Duodenal mucosa (tissue), 2 donors: ENCODE measurements at regions not wholly inside any gene's neighbourhood (a gene's known extent, or its start where the extent isn't known, plus 50 kb on each side); places are given as distances from the start of the nearest gene placed in this dataset.

ENCODE experiments used
- H3K27ac ChIP-seq: one replicate; pipeline ENCODE4 v1.7.0; 2013; ENCODE audit warnings: low read depth, low read length
- H3K27me3 ChIP-seq, 2 donors: one replicate each; pipeline ENCODE4 v1.7.0; 2013; ENCODE audit warnings: low read length in 2 of 2, control low read depth in 1 of 2; ENCODE audit not compliant: insufficient read depth in 2 of 2, control insufficient read depth in 1 of 2
- H3K36me3 ChIP-seq, 2 donors: one replicate each; pipeline ENCODE4 v1.7.0; 2013; ENCODE audit warnings: low read length in 2 of 2, control low read depth in 1 of 2; ENCODE audit not compliant: insufficient read depth in 2 of 2, control insufficient read depth in 1 of 2
- H3K4me1 ChIP-seq, 2 donors: one replicate each; pipeline ENCODE4 v1.7.0; 2013; ENCODE audit warnings: low read length in 2 of 2, control low read depth in 1 of 2; ENCODE audit not compliant: insufficient read depth in 2 of 2, control insufficient read depth in 1 of 2
- H3K4me3 ChIP-seq, 2 donors: one replicate each; pipeline ENCODE4 v1.7.0; 2013; ENCODE audit warnings: low read length in 2 of 2, low read depth in 1 of 2
- H3K9ac ChIP-seq, 2 donors: one replicate each; pipeline ENCODE4 v1.7.0; 2013; ENCODE audit warnings: low read length in 2 of 2, low read depth in 1 of 2
- H3K9me3 ChIP-seq, 2 donors: one replicate each; pipeline ENCODE4 v1.7.0; 2013; ENCODE audit warnings: low read length in 2 of 2, control low read depth in 1 of 2; ENCODE audit not compliant: control insufficient read depth in 1 of 2

DNA sequence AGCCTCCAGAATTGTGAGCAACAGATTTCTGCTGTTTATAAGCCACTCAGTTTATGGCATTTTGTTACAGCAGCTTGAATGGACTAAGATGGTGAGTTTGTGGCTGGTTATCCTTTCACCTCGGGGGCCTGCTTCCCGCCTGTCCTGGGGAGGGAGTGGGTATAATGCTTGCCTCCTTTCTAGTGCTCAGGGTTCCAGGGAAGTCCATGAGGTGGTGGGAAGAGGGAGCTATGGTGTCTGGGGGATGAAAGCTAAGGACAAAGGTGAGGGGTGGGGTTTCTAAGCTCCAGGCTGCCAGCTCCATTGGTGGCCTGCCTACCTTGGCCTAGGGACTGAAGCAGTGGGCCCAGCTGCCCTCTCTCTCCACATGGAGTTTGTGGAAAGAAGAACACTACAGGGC lies 50.2 kb upstream of the SDK2 start:
- Histone ChIP-seq H3K4me3 (no peak overlapping the region), H3K4me1 (no peaks in the 10 kb centered on the region), H3K9me3 (peaks cover 0 to 6% of the 10 kb centered on the region in 2 donors), H3K36me3 (no peaks in the 10 kb centered on the region), H3K27ac (no peak overlapping the region), H3K9ac (no peak overlapping the region), H3K27me3 (peaks cover 0 to 2% of the 10 kb centered on the region in 2 donors)

DNA sequence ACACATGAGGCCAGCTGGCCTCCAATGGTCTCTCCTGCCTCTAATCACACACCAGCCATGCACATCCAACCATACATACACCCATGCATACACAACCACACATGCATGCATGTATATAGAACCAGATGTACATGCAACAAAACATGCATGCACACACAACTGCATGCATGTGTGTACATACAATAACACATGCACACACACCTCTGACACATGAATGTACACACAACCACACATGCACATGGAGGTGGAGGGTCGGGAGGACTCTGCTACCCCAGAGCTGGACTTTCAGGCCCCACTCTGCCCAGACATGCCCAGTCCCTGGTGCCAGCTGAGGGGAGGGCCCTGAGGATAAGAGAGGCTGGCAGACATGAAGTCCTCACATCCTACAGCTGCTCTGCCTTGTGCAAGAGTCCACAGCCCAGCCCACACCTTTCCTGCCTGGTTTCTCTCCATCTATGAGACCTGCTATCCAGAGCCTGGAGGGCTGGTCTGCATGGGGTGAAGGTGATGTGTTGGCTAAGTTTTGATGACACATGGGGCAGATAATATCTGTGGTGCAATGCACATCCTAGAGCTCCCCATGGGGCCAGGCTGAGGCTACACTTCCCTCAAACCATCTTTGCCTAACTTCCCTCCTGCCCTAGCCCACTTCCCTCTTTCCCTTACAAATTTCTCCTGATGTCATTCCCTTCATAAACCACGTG lies 50.9 kb upstream of the SDK2 start:
- Histone ChIP-seq H3K9me3 (peaks cover 0 to 6% of the 10 kb centered on the region in 2 donors), H3K4me1 (no peaks in the 10 kb centered on the region), H3K36me3 (no peaks in the 10 kb centered on the region), H3K27ac (no peak overlapping the region), H3K27me3 (peaks cover 0 to 2% of the 10 kb centered on the region in 2 donors), H3K4me3 (no peak overlapping the region), H3K9ac (no peak overlapping the region)

DNA sequence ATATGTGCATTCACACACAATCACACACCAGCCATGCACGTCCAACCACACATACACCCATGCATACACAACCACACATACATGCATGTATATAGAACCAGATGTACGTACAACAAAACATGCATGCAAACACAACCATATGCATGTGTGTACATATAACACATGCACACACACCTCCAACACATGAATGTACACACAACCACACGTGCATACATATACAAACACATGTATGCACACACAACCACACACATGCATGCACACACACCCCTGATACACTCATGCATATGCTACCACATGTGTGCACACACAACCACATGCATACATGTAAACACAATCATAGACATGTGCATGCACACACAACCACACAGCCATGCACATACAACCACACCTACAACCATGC lies 52.0 kb upstream of the SDK2 start:
- no peak overlapping the region for H3K9ac ChIP-seq
- peaks cover 0 to 6% of the 10 kb centered on the region in 2 donors for H3K9me3 ChIP-seq
- H3K27ac ChIP-seq, result no peak overlapping the region
- no peaks in the 10 kb centered on the region for H3K4me1 ChIP-seq
- no peaks in the 10 kb centered on the region for H3K36me3 ChIP-seq
- peaks cover 0 to 2% of the 10 kb centered on the region in 2 donors for H3K27me3 ChIP-seq
- H3K4me3 ChIP-seq, result no peak overlapping the region

DNA sequence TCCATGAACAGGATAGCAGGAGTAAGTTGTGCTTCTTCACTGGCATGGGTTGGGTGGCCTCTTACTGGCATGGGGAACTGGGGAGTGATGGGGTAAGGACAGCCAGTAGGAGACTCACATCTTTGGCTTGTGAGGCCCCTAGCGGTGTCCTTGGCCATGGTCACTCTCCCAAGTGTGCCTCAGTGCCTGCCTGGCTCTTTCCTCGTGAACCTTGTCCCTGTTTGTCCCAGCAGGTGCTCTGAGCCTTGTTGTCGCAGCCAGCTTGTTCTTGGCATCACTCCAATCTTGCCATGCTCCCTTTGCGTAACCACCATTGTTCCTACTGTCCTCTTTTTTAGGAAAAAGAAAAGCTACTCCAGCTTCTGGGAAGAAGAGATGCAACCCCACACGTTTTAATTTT lies 53.6 kb upstream of the SDK2 start:
- Histone ChIP-seq H3K9me3 (peaks cover 0 to 6% of the 10 kb centered on the region in 2 donors), H3K27ac (no peak overlapping the region), H3K4me1 (no peaks in the 10 kb centered on the region), H3K36me3 (no peaks in the 10 kb centered on the region), H3K4me3 (no peak overlapping the region), H3K9ac (no peak overlapping the region), H3K27me3 (peaks cover 0 to 2% of the 10 kb centered on the region in 2 donors)

DNA sequence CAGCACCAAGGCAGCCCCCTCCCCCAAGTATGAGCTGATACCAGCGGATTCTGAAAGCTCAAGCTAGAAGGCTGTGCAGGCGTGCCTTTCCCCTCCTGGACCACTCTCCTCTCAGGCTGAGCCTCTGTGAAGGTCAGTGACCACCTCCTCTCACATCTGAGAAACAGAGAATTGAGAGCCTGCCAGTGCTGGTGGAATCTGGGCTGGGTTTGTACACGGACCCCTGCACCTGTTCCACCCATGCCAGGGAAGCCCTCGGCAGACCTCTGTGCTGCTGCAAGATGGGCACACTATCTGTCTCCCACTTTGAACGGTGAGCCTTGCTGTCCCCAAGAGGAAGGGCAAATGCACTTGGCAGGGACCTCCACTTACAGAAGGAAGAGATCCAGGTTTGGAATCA lies 54.7 kb upstream of the SDK2 start:
- Histone ChIP-seq H3K4me1 (no peaks in the 10 kb centered on the region), H3K36me3 (no peaks in the 10 kb centered on the region), H3K27ac (no peak overlapping the region), H3K4me3 (no peak overlapping the region), H3K27me3 (peaks cover 0 to 8% of the 10 kb centered on the region in 2 donors), H3K9ac (no peak overlapping the region), H3K9me3 (peaks cover 0 to 6% of the 10 kb centered on the region in 2 donors)

DNA sequence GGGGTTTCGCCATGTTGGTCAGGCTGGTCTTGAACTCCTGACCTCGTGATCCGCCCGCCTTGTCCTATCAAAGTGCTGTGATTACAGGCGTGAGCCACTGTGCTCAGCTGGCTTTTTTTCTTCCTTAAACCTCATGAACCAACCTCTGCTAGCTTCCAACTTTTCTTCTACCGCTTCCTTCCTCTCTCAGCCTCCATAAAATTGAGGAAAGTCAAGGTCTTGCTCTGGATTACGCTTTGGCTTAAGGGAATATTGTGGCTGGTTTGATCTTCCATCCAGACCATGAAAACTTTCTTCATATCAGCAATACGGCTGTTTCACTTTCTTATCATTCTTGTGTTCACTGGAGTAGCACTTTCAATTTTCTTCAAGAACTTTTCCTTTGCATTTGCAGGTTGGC lies 57.5 kb upstream of the SDK2 start:
- H3K36me3 ChIP-seq, result no peaks in the 10 kb centered on the region
- H3K9me3 ChIP-seq, result no peaks in the 10 kb centered on the region
- no peaks in the 10 kb centered on the region for H3K4me1 ChIP-seq
- H3K4me3 ChIP-seq, result no peak overlapping the region
- no peak overlapping the region for H3K9ac ChIP-seq
- H3K27ac ChIP-seq, result no peak overlapping the region
- H3K27me3 ChIP-seq, result peaks cover 0 to 16% of the 10 kb centered on the region in 2 donors

DNA sequence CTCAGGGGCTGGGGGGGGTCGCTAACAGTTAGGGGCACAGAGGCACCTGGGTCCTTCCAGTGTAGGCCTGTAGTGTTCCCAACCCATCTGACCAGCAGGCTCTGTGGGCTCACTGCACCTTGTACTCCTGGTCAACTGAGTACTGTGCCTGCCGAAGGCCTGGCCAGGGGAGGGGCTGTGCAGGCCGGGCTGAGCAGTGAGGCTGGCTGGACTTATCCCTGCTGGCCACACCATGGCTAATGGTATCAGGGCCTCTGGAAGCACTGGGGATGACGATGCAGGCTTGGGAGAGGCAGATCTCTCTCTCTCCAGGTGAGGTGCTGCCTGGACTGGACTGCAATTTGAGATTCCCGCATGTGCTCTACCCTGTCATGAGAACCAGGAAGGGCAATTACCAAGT lies 58.9 kb upstream of the SDK2 start:
- Histone ChIP-seq H3K9me3 (no peaks in the 10 kb centered on the region), H3K27ac (no peak overlapping the region), H3K36me3 (no peaks in the 10 kb centered on the region), H3K27me3 (peaks cover 0 to 16% of the 10 kb centered on the region in 2 donors), H3K4me1 (no peaks in the 10 kb centered on the region), H3K4me3 (no peak overlapping the region), H3K9ac (no peak overlapping the region)

DNA sequence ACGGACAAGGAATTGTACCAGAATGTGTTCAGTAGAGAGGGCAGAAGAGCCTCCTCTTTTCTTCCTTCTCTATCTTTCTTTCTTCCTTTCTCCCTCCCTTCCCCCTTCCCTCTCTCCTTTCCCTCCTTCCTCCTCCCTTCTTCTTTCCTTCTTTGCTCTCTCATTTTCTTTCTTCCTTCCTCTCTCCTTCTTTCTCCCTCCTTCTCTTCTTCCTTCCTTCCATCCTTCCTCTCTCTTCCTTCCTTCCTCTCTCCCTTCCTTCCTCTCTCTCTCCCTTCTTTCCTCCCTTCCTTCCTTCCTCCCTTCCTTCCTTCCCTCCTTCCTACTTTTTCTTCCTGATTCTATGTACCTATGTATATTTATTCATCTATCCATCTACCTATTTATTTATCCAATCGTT lies 59.7 kb upstream of the SDK2 start:
- Histone ChIP-seq H3K4me3 (no peak overlapping the region), H3K36me3 (no peaks in the 10 kb centered on the region), H3K9me3 (no peaks in the 10 kb centered on the region), H3K4me1 (no peaks in the 10 kb centered on the region), H3K27me3 (peaks cover 0 to 16% of the 10 kb centered on the region in 2 donors), H3K9ac (no peak overlapping the region), H3K27ac (no peak overlapping the region)

DNA sequence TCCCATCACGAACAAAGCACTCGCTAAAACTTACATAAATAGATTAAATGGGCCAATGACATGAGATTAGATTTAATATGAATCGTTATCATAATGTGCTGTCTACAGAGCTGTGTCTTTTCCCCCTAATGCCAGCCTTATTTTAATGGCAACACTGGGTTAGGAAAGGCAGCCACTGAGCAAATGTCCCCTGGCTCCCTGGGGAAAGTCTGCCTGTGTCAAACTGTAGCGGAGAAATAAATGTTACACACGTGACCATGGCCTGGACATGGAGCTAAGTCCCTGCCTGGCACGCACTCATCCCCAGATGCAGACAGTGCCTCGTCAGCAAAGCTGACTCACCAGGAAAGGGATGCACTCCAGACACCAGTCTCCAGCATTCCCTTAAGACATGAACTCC lies 61.3 kb upstream of the SDK2 start:
- no peaks in the 10 kb centered on the region for H3K4me1 ChIP-seq
- peaks cover 4 to 23% of the 10 kb centered on the region in 2 donors for H3K27me3 ChIP-seq
- no peaks in the 10 kb centered on the region for H3K9me3 ChIP-seq
- H3K9ac ChIP-seq, result no peak overlapping the region
- no peak overlapping the region for H3K4me3 ChIP-seq
- no peaks in the 10 kb centered on the region for H3K36me3 ChIP-seq
- H3K27ac ChIP-seq, result no peak overlapping the region

DNA sequence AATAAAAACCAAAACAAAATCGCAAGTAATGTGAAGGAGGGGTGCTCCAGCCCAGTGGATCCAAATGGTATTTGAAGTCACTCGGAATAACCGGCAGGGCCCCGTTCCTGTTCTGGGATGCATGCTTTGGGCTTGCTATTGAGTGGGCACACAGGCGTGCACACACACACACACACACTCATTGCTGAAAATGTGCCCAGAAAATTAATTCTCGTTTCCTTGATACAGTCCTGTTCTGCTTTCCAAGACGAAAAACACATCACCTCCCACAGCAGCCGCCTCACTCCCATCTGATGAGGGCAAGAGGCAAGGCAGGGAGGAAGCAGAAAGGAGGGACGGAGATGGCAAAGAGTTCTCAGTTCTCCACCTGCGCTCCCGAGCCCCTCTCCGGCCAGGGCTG lies 62.2 kb upstream of the SDK2 start:
- Histone ChIP-seq H3K27me3 (peaks cover 4 to 23% of the 10 kb centered on the region in 2 donors), H3K27ac (no peak overlapping the region), H3K4me3 (no peak overlapping the region), H3K9ac (no peak overlapping the region), H3K9me3 (no peaks in the 10 kb centered on the region), H3K36me3 (no peaks in the 10 kb centered on the region), H3K4me1 (no peaks in the 10 kb centered on the region)
